ENCODE measurements at regions not wholly inside any gene's neighbourhood (a gene's known extent, or its start where the extent isn't known, plus 50 kb on each side); places are given as distances from the start of the nearest gene placed in this dataset.
A peak's percentile ranks its signal among the peaks of the same experiment; 100 is the strongest.

DNA sequence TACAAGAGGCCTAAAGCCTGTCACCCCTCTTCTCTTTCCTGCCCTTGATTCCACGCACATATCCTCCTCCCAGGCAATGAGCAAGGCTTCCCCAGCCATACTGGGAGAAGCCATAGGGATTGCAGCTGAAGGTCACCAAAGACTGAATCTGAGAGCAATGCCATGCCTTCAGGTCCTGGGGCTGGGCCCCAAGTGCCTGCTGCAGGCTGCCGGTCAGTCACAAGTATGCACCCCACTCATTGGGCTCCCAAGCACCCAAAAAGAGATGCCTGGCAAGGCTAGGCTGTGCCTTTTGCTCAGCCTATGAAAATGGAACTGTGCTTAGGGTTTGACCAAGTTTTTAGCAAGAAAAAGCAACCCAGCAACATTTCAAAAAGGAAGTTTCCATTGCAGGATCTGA is 210.6 kb upstream of the MAMLD1 start:
- DNase-seq (ENCODE audit: low read depth) = no peak

DNA sequence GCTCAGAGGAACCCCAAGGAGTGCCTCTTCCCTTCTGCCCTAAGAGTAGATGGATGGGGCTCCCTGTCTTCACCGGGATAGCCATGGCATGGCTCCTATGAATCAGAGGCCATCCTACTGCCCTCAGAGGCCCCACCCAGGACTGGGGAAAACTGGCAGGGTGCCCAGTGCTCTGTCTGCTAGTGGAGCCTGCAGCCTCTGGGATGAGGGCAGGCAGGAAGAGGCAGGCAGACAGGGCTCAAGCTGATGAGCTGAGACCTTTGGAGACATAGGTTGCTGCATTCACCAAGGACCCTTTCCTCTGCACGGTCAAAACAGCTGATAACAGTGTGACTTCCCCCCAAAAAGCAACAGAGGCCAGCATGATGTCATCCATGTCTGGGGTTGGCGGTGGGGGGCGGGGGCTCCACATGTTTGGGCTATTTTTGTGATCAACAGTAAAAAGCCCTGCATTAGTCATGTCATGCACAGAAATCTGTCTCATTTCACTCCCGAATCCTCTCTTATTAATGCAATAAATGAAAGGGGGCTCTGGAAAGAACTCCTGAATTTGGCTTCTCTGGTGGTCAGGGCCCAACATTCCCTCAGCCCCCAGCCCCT is 207.6 kb upstream of the MAMLD1 start:
- DNase-seq (ENCODE audit: low read depth) = peak; percentile 31
- no peak overlapping the region for H3K4me3 ChIP-seq (ENCODE audit: low read length)
- TF ChIP-seq, protein P1, sequence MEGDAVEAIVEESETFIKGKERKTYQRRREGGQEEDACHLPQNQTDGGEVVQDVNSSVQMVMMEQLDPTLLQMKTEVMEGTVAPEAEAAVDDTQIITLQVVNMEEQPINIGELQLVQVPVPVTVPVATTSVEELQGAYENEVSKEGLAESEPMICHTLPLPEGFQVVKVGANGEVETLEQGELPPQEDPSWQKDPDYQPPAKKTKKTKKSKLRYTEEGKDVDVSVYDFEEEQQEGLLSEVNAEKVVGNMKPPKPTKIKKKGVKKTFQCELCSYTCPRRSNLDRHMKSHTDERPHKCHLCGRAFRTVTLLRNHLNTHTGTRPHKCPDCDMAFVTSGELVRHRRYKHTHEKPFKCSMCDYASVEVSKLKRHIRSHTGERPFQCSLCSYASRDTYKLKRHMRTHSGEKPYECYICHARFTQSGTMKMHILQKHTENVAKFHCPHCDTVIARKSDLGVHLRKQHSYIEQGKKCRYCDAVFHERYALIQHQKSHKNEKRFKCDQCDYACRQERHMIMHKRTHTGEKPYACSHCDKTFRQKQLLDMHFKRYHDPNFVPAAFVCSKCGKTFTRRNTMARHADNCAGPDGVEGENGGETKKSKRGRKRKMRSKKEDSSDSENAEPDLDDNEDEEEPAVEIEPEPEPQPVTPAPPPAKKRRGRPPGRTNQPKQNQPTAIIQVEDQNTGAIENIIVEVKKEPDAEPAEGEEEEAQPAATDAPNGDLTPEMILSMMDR (IDR thresholded peaks at IDR 0.05; ENCODE audit: insufficient read depth, low read depth, low read length, missing control alignments) = no peak

More for the DNA sequence above, 210.6 kb upstream of the MAMLD1 start:
- H3K4me3 ChIP-seq (ENCODE audit: low read length) = no peak overlapping the region
- TF ChIP-seq, protein P1 (IDR thresholded peaks at IDR 0.05; ENCODE audit: insufficient read depth, low read depth, low read length, missing control alignments) = no peak

DNA sequence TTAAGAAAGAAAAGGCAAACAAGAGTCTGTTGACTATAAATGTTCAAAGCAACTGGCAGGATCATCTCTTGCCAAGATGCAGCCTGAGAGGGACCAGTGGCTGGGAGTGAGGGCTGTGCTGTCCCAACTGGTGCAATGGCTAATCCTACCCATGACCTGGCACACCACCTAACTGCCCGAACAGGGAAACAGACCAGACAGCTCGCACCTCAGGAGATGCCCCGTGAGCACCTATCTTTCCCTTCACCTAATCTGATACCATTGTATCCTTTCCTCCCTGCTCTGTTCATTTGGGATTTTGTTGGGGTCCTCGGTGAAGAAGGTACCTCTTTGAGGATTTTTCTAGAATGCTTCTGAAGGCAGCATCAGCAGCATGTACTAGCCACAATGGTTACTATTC is 206.5 kb upstream of the MAMLD1 start:
- no peak for DNase-seq (ENCODE audit: low read depth)
- no peak overlapping the region for H3K4me3 ChIP-seq (ENCODE audit: low read length)
- TF ChIP-seq, protein P1 (IDR thresholded peaks at IDR 0.05; ENCODE audit: insufficient read depth, low read depth, low read length, missing control alignments) = no peak

DNA sequence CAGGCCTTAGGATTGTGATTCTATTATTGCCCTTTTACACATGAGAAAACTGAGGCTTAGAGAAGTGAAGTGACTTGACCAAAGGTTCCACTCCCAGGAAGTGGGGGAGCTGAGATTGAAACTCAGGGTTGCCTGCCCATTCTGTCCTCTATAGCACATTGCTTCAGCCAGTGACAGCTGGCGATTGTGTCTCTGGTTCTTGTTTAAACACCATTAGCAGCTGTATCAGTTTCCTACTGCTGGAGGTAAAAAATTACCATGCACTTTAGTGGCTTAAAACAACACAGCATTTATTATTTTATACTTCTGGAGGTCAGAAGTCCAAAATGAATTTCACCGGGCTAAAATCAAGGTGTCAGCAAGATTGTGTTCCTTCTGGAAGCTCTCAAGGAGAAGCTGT is 205.8 kb upstream of the MAMLD1 start:
- TF ChIP-seq, protein P1 (IDR thresholded peaks at IDR 0.05; ENCODE audit: insufficient read depth, low read depth, low read length, missing control alignments) = no peak
- no peak for DNase-seq (ENCODE audit: low read depth)
- H3K4me3 ChIP-seq (ENCODE audit: low read length) = no peak overlapping the region

DNA sequence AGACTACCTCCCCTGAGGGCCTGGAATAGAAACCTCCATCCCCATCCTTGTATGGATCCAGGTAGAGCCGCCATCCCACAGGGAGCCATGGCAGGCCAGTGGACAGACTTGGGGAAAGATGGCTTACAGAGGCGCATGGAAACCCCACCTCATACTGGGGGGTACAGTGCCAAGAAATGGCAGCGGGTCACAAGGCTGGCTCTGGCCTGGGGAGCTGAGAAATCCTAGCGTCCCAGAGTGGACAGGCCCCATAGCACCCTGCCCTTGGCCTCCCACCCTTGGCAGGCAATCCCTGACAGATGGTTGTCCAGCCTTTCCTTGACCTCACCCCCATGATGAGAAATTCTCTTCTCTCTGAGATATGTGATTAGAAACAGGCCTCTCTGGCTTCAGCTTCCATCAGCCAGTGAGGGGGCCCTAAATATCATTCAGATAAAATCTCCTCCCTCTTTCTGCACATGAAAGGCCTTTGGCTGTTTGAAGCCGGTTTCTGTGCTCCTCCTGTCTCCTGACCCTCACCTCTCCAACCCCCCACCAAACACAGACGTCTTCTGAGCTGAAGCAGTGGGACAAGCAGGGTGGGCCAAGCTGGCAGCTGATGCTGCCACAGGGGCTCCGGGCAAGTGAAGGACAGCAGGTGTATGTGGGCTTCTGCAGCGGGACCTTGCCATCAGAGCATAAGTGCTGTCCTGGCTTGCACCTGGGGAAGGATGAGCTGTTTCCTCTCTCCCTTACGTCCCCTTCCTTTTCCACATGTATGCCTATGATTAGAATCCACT is 204.4 kb upstream of the MAMLD1 start:
- TF ChIP-seq, protein P1 (IDR thresholded peaks at IDR 0.05; ENCODE audit: insufficient read depth, low read depth, low read length, missing control alignments) = no peak
- DNase-seq (ENCODE audit: low read depth) = no peak

DNA sequence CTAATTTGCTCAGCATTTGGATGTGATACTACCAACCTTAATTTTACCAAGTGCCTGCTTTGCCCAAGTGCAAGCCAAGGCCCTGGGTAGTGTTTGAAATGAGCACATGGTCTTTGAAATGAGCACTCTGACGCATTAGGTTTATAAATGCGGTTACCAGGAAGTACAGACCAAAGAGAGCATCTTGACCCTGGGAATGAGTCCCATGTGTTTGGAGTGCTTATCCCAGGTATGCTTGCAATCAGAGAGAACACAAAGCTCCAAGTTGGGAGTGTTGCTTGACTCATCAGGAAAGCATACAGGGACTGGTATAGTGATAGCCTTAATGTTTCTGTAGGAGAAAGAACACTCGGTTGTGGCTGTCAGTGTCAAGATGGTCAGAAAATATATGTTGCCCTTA is 203.6 kb upstream of the MAMLD1 start:
- no peak for DNase-seq (ENCODE audit: low read depth)
- TF ChIP-seq, protein P1 (IDR thresholded peaks at IDR 0.05; ENCODE audit: insufficient read depth, low read depth, low read length, missing control alignments) = no peak

More for the DNA sequence above, 204.4 kb upstream of the MAMLD1 start:
- H3K4me3 ChIP-seq (ENCODE audit: low read length) = no peak overlapping the region

More for the DNA sequence above, 203.6 kb upstream of the MAMLD1 start:
- H3K4me3 ChIP-seq (ENCODE audit: low read length) = no peak overlapping the region

All from epithelial cell of esophagus (primary cell).